Caco-2 (cell line): ENCODE measurements at regions not wholly inside any gene's neighbourhood (a gene's known extent, or its start where the extent isn't known, plus 50 kb on each side); places are given as distances from the start of the nearest gene placed in this dataset.

Experiments
- BruUV-seq: library from RNA; stranded (reverse); fragments of 400-500 nt; replicated peaks from 2 replicates; lab custom pipeline; 2021; lab: Mats Ljungman, UMichigan
- CTCF ChIA-PET: fragments of 300-600 bp; sonication (Branson Sonifier 250); formaldehyde crosslinking; loops from one replicate; lab custom pipeline; 2022; ENCODE audit warnings: antibody characterized with exemption; lab: Charles Lee
- POLR2A ChIA-PET: fragments of 300-600 bp; sonication (Branson Sonifier 250); formaldehyde crosslinking; loops from one replicate; lab custom pipeline; 2022; ENCODE audit warnings: antibody characterized with exemption; lab: Charles Lee
- DNase-seq, 2 experiments: peaks; one replicate each; pipeline versions ENCODE4 v3.0.0 to v3.0.0-alpha.2; 2020 to 2022
- H3K27me3 ChIP-seq: replicated peaks from 2 replicates; pipeline ENCODE4 v1.6.0; 2011; ENCODE audit warnings: low read length; ENCODE audit not compliant: control insufficient read depth, insufficient read depth
- H3K36me3 ChIP-seq: 2 replicates; pipeline ENCODE4 v1.5.1; 2011; ENCODE audit warnings: low read length; ENCODE audit not compliant: control insufficient read depth, insufficient read depth
- H3K4me1 ChIP-seq: fragments of 250-450 bp; sonication (Bioruptor Pico); 2 replicates; pipeline ENCODE4 v1.5.1; 2020; ENCODE audit warnings: mild to moderate bottlenecking
- H3K4me3 ChIP-seq: 2 replicates; pipeline ENCODE4 v1.5.1; 2011; ENCODE audit warnings: low read depth, mild to moderate bottlenecking, control low read depth, low read length
- H3K9me3 ChIP-seq: fragments of 250-450 bp; sonication (Bioruptor Pico); 2 replicates; pipeline ENCODE4 v1.5.1; 2020; ENCODE audit warnings: mild to moderate bottlenecking, moderate library complexity
- H3K27ac Mint-ChIP-seq: one replicate; pipeline ENCODE4 v1.8.0; 2022; ENCODE audit warnings: mixed read lengths; ENCODE audit not compliant: unreplicated experiment
- H3K27me3 Mint-ChIP-seq: one replicate; pipeline ENCODE4 v1.8.0; 2022; ENCODE audit warnings: mixed read lengths; ENCODE audit not compliant: insufficient read depth, unreplicated experiment
- H3K36me3 Mint-ChIP-seq: one replicate; pipeline ENCODE4 v1.8.0; 2022; ENCODE audit warnings: mild to moderate bottlenecking, mixed read lengths; ENCODE audit not compliant: insufficient read depth, unreplicated experiment
- H3K4me1 Mint-ChIP-seq: one replicate; pipeline ENCODE4 v1.8.0; 2022; ENCODE audit warnings: low read depth, mixed read lengths; ENCODE audit not compliant: unreplicated experiment
- H3K4me3 Mint-ChIP-seq: one replicate; pipeline ENCODE4 v1.8.0; 2022; ENCODE audit warnings: mild to moderate bottlenecking, moderate library complexity, mixed read lengths; ENCODE audit not compliant: unreplicated experiment
- H3K9me3 Mint-ChIP-seq: one replicate; pipeline ENCODE4 v1.8.0; 2022; ENCODE audit warnings: mixed read lengths; ENCODE audit not compliant: unreplicated experiment
- intact Hi-C: fragments of 100-400 bp; cut with micrococcal nuclease; formaldehyde crosslinking; loops from one replicate; pipeline ENCODE4 v1.10.0; 2022; ENCODE audit not compliant: unreplicated experiment
- TF ChIP-seq, protein P1 (sequence below), 2 experiments: fragments of 200-600 bp in 1 of 2; IDR thresholded peaks; 1 replicate in 1 of 2; 2 replicates in 1 of 2; pipeline versions ENCODE4 v1.5.1 to v1.8.0; 2011 to 2022; ENCODE audit warnings: antibody characterized with exemption in 1 of 2, control low read depth in 1 of 2, inconsistent platforms in 1 of 2, low read depth in 1 of 2, low read length in 1 of 2, mild to moderate bottlenecking in 1 of 2, moderate library complexity in 1 of 2; ENCODE audit not compliant: insufficient read depth in 1 of 2, severe bottlenecking in 1 of 2, unreplicated experiment in 1 of 2

DNA sequence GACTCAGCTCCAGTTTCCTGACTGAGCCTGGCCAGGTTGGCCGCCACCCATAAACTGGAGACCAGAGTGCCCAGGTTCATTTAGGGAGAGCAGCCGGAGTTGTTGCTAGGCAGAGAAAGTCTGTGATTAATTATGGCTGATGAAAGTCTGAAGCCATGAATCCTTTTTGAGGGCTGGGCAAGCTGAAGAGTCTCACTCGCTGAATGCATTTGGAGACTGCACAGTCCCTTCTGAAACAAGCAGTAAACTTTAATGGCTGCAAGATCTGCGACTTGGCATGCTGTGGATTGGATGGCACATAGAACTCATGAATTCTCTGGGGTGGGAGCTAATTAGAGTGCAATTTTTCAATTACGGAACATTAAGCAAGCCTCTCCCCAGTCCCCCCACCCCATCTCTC is 282.1 kb downstream of the RPLP1 start:
- no peak overlapping the region for H3K27ac Mint-ChIP-seq
- no peaks in the 10 kb centered on the region for H3K36me3 Mint-ChIP-seq
- Histone ChIP-seq H3K27me3 (no peaks in the 10 kb centered on the region), H3K9me3 (no peaks in the 10 kb centered on the region), H3K4me3 (no peak overlapping the region), H3K4me1 (no peaks in the 10 kb centered on the region), H3K36me3 (no peaks in the 10 kb centered on the region)
- intact Hi-C loops: no loop called here
- DNase-seq: no peak
- H3K27me3 Mint-ChIP-seq: peaks cover 7% of the 10 kb centered on the region
- ChIA-PET CTCF (no interaction called here), POLR2A (no interaction called here)
- TF ChIP-seq, protein P1, sequence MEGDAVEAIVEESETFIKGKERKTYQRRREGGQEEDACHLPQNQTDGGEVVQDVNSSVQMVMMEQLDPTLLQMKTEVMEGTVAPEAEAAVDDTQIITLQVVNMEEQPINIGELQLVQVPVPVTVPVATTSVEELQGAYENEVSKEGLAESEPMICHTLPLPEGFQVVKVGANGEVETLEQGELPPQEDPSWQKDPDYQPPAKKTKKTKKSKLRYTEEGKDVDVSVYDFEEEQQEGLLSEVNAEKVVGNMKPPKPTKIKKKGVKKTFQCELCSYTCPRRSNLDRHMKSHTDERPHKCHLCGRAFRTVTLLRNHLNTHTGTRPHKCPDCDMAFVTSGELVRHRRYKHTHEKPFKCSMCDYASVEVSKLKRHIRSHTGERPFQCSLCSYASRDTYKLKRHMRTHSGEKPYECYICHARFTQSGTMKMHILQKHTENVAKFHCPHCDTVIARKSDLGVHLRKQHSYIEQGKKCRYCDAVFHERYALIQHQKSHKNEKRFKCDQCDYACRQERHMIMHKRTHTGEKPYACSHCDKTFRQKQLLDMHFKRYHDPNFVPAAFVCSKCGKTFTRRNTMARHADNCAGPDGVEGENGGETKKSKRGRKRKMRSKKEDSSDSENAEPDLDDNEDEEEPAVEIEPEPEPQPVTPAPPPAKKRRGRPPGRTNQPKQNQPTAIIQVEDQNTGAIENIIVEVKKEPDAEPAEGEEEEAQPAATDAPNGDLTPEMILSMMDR (IDR thresholded peaks at IDR 0.05; ENCODE audit: insufficient read depth in 1 of 2, low read depth in 1 of 2, low read length in 1 of 2, severe bottlenecking in 1 of 2, unreplicated experiment in 1 of 2): no peak
- no TSS peak for BruUV-seq
- H3K4me3 Mint-ChIP-seq: no peak overlapping the region
- no peaks in the 10 kb centered on the region for H3K9me3 Mint-ChIP-seq
- H3K4me1 Mint-ChIP-seq: no peaks in the 10 kb centered on the region

DNA sequence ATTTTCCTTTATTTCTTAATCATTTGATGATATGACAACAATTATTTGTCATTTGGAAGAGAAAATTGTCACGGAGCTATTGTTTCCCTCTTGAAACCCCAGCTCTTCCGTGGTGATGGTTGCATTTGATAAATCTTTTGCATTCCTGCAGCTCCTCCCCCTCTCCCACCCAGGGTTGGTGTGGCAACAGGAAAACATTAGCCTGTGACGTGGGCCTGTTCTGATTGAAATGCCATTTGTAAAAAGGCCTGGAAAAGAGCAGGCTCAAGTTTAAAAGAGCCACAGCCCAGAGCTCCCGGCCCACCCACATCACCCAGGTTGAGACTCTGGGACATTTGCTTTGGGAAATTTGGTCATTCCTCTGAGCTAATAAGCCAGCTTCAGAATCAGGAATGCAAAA is 282.5 kb downstream of the RPLP1 start:
- Mint-ChIP-seq H3K9me3 (no peaks in the 10 kb centered on the region), H3K4me1 (no peaks in the 10 kb centered on the region), H3K36me3 (no peaks in the 10 kb centered on the region), H3K27me3 (peaks cover 8% of the 10 kb centered on the region), H3K4me3 (no peak overlapping the region), H3K27ac (no peak overlapping the region)
- ChIA-PET POLR2A (no interaction called here), CTCF (no interaction called here)
- intact Hi-C loops: no loop called here
- Histone ChIP-seq H3K4me1 (no peaks in the 10 kb centered on the region), H3K4me3 (no peak overlapping the region), H3K27me3 (no peaks in the 10 kb centered on the region), H3K9me3 (no peaks in the 10 kb centered on the region), H3K36me3 (no peaks in the 10 kb centered on the region)
- BruUV-seq: no TSS peak
- TF ChIP-seq, protein P1 (IDR thresholded peaks at IDR 0.05; ENCODE audit: insufficient read depth in 1 of 2, low read depth in 1 of 2, low read length in 1 of 2, severe bottlenecking in 1 of 2, unreplicated experiment in 1 of 2): no peak
- DNase-seq: no peak

DNA sequence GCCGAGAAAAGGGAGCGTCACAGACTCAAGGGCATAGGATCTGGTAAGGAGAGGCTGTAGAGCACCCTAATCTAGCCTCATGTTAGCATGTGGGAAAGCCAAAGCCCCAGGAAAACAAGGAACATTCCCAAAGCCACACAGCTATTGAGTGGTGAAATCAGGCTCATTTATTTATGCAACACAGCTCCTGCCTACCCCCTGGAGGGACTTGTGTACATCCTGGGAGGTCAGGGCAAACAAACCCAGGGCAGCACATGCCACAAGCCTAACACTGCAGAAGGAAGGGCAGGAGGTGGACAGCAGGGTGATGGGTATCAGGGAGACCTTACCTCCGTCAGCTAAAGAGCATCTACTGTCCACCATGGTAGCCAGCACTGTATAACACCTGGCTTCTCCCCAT is 283.5 kb downstream of the RPLP1 start:
- BruUV-seq: no TSS peak
- Mint-ChIP-seq H3K9me3 (no peaks in the 10 kb centered on the region), H3K27me3 (peaks cover 8% of the 10 kb centered on the region)

More for the DNA sequence above, 283.5 kb downstream of the RPLP1 start:
- Histone ChIP-seq H3K9me3 (0 out of 2 replicates have a peak, but pooled peaks cover 5% of the 10 kb centered on the region), H3K4me1 (no peaks in the 10 kb centered on the region), H3K4me3 (no peak overlapping the region), H3K27me3 (no peaks in the 10 kb centered on the region), H3K36me3 (no peaks in the 10 kb centered on the region)
- ChIA-PET POLR2A (no interaction called here), CTCF (no interaction called here)
- no peaks in the 10 kb centered on the region for H3K36me3 Mint-ChIP-seq
- no peak overlapping the region for H3K27ac Mint-ChIP-seq
- intact Hi-C loops: no loop called here
- TF ChIP-seq, protein P1 (IDR thresholded peaks at IDR 0.05; ENCODE audit: insufficient read depth in 1 of 2, low read depth in 1 of 2, low read length in 1 of 2, severe bottlenecking in 1 of 2, unreplicated experiment in 1 of 2): no peak
- no peak overlapping the region for H3K4me3 Mint-ChIP-seq
- H3K4me1 Mint-ChIP-seq: no peaks in the 10 kb centered on the region
- no peak for DNase-seq
